HepG2 (cell line): ENCODE measurements at regions not wholly inside any gene's neighbourhood (a gene's known extent, or its start where the extent isn't known, plus 50 kb on each side); places are given as distances from the start of the nearest gene placed in this dataset.

ENCODE experiments used
- ATAC-seq: fragments of 200-7000 bp; cut with Tn5 transposase; 3 replicates; pipeline ENCODE4 v1.9.1; 2020; ENCODE audit warnings: mild to moderate bottlenecking, moderate library complexity
- BruUV-seq: library from RNA; stranded (reverse); fragments of 400-500 nt; replicated peaks from 2 replicates; lab custom pipeline; 2021; lab: Mats Ljungman, UMichigan
- CTCF ChIA-PET: fragments of 300-600 bp; formaldehyde crosslinking; extraction: SDS; loops from one replicate; lab custom pipeline; 2021; ENCODE audit warnings: low total read pairs, inconsistent platforms, low intra/inter-chr PET ratio; lab: Yijun Ruan, JAX
- POLR2A ChIA-PET: fragments of 350-600 bp; sonication (Branson Sonifier 250); formaldehyde crosslinking; loops from one replicate; lab custom pipeline; 2020; ENCODE audit warnings: antibody characterized with exemption, inconsistent platforms; lab: Yijun Ruan, JAX
- DNase-seq: peaks from one replicate; pipeline ENCODE4 v3.0.0-alpha.2; 2015; ENCODE audit warnings: low spot score
- FAIRE-seq: peaks from 3 replicates; lab custom pipeline; 2011; peaks lifted over from hg19 to GRCh38; lab: Jason Lieb, UNC
- H2AFZ ChIP-seq: one replicate; pipeline ENCODE4 v1.6.1; 2011; ENCODE audit warnings: low read length, inconsistent platforms
- H3K27ac ChIP-seq: fragments of 300-600 bp; 3 replicates; pipeline ENCODE4 v1.8.0; 2011; ENCODE audit warnings: mixed run types, mild to moderate bottlenecking, mixed read lengths, low read length, inconsistent platforms; ENCODE audit not compliant: insufficient read depth; ENCODE audit errors: extremely low read length
- H3K27me3 ChIP-seq, 2 experiments: fragments of 200-600 bp in 1 of 2; 2 replicates in 1 of 2; 3 replicates in 1 of 2; pipeline versions ENCODE4 v1.6.0 to v1.8.0; 2011; ENCODE audit warnings: low read length in 2 of 2, mild to moderate bottlenecking in 2 of 2, moderate library complexity in 2 of 2, inconsistent platforms in 1 of 2; ENCODE audit not compliant: insufficient read depth in 2 of 2, control insufficient read depth in 1 of 2
- H3K36me3 ChIP-seq, 2 experiments: fragments of 200-600 bp in 1 of 2; replicated peaks in 1 of 2; 2 replicates in 1 of 2; 3 replicates in 1 of 2; pipeline versions ENCODE4 v1.5.1 to v1.8.0; 2011; ENCODE audit warnings: low read length in 2 of 2, inconsistent platforms in 1 of 2; ENCODE audit not compliant: insufficient read depth in 2 of 2, control insufficient read depth in 1 of 2
- H3K4me1 ChIP-seq: 2 replicates; pipeline ENCODE4 v1.5.1; 2012; ENCODE audit warnings: low read length, inconsistent platforms; ENCODE audit not compliant: insufficient read depth
- H3K4me2 ChIP-seq: 2 replicates; pipeline ENCODE4 v1.6.0; 2011; ENCODE audit warnings: low read depth, low read length, inconsistent platforms
- H3K4me3 ChIP-seq, 3 experiments: fragments of 200-600 bp in 1 of 3; sonication (generic), shearing (Covaris generic) in 1 of 3; replicated peaks in 1 of 3; 2 replicates each; pipeline ENCODE4 v1.5.1; 2011 to 2016; ENCODE audit warnings: low read length in 3 of 3, inconsistent platforms in 2 of 3, low read depth in 2 of 3, mild to moderate bottlenecking in 2 of 3, control low read depth in 1 of 3, mixed read lengths in 1 of 3; ENCODE audit not compliant: insufficient read depth in 1 of 3
- H3K79me2 ChIP-seq: one replicate; pipeline ENCODE4 v1.6.1; 2011; ENCODE audit warnings: low read length, inconsistent platforms; ENCODE audit not compliant: insufficient read depth
- H3K9ac ChIP-seq: 2 replicates; pipeline ENCODE4 v1.6.0; 2011; ENCODE audit warnings: mild to moderate bottlenecking, low read depth, low read length, inconsistent platforms; ENCODE audit not compliant: insufficient read depth
- H3K9me3 ChIP-seq: 2 replicates; pipeline ENCODE4 v1.5.1; 2012; ENCODE audit warnings: mild to moderate bottlenecking, low read length
- H4K20me1 ChIP-seq: 2 replicates; pipeline ENCODE4 v1.6.0; 2011; ENCODE audit warnings: inconsistent platforms, mild to moderate bottlenecking, low read length, moderate library complexity; ENCODE audit not compliant: insufficient read depth
- ARNT ChIP-seq: fragments of 450-650 bp; IDR thresholded peaks from 2 replicates; pipeline ENCODE4 v1.6.1; 2017
- SMARCE1 ChIP-seq: fragments of 450-650 bp; IDR thresholded peaks from 2 replicates; pipeline ENCODE4 v1.6.1; 2017; ENCODE audit warnings: borderline replicate concordance
- ZBTB21 ChIP-seq: sonication (generic); formaldehyde crosslinking; IDR thresholded peaks from 2 replicates; pipeline ENCODE4 v1.4.0; 2020; ENCODE audit warnings: missing genetic modification reagents
- ZNF264 ChIP-seq: sonication (generic); formaldehyde crosslinking; IDR thresholded peaks from 2 replicates; pipeline ENCODE4 v1.4.0; 2020; ENCODE audit warnings: missing genetic modification reagents
- ZNF629 ChIP-seq: sonication (generic); formaldehyde crosslinking; conservative IDR thresholded peaks from 2 replicates; pipeline ENCODE4 v1.5.0; 2020; ENCODE audit warnings: missing genetic modification reagents
- ZNF672 ChIP-seq: sonication (generic); formaldehyde crosslinking; IDR thresholded peaks from 2 replicates; pipeline ENCODE4 v1.8.1; 2022; ENCODE audit warnings: missing genetic modification reagents
- ZSCAN29 ChIP-seq: sonication (generic); formaldehyde crosslinking; conservative IDR thresholded peaks from 2 replicates; pipeline ENCODE4 v1.4.0; 2020; ENCODE audit warnings: mild to moderate bottlenecking, missing genetic modification reagents
- whole genome bisulfite sequencing: methylation state at CpG from one replicate; pipeline ENCODE4 v1.1.6; 2017; ENCODE audit warnings: low lambda C conversion rate; 5-methylcytosine and 5-hydroxymethylcytosine counted together
- in situ Hi-C: cut with HindIII; loops from 2 replicates; pipeline ENCODE4 v1.10.0; 2017; ENCODE audit warnings: low pct_unique_long_range_greater_than_20kb; ENCODE audit not compliant: extremely low pct_ligation_motif_present
- intact Hi-C: fragments of 100-400 bp; cut with micrococcal nuclease; formaldehyde crosslinking; loops from one replicate; pipeline ENCODE4 v1.10.0; 2022; ENCODE audit not compliant: unreplicated experiment
- TF ChIP-seq, protein P1 (sequence below): sonication (generic); formaldehyde crosslinking; conservative IDR thresholded peaks from 2 replicates; pipeline ENCODE4 v1.4.0; 2020; ENCODE audit warnings: mild to moderate bottlenecking, missing genetic modification reagents, moderate library complexity
- TF ChIP-seq, protein P2 (sequence below): sonication (generic); formaldehyde crosslinking; IDR thresholded peaks from 2 replicates; pipeline ENCODE4 v1.9.0; 2022; ENCODE audit warnings: missing genetic modification reagents, mild to moderate bottlenecking, borderline replicate concordance
- TF ChIP-seq, protein P3 (sequence below): sonication (generic); formaldehyde crosslinking; IDR thresholded peaks from 2 replicates; pipeline ENCODE4 v1.4.0; 2020; ENCODE audit warnings: mild to moderate bottlenecking, missing genetic modification reagents

DNA sequence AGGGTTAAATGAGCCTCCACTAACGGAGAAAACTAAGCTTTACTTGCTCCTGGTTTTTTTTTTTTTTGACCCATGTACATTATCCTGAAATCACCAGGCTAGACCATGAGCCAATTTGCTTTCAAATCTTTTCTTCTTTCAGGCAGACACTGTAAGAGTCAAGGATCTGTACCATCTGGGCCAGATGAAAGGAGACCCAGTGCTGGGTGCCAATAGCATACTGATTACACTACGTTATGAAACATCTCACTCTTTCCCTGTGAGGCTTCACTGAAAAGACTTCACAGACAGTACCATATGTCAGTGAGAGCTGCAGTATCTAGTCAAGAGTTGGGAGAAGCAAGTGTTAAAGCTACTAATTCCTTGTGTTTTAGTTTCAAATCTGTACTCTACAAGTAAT lies 161.2 kb upstream of the PTPRD start:
- H3K36me3 ChIP-seq: no peaks in the 10 kb centered on the region
- H3K9ac ChIP-seq: no peak overlapping the region
- H4K20me1 ChIP-seq: no peaks in the 10 kb centered on the region
- POLR2A ChIA-PET: no interaction called here
- no peak overlapping the region for H3K4me3 ChIP-seq
- H3K9me3 ChIP-seq: peaks cover 79% of the 10 kb centered on the region
- no peak for TF ChIP-seq ZSCAN29 (CRISPR knock-in tag)
- TF ChIP-seq ZBTB21: no peak
- TF ChIP-seq, protein P1, sequence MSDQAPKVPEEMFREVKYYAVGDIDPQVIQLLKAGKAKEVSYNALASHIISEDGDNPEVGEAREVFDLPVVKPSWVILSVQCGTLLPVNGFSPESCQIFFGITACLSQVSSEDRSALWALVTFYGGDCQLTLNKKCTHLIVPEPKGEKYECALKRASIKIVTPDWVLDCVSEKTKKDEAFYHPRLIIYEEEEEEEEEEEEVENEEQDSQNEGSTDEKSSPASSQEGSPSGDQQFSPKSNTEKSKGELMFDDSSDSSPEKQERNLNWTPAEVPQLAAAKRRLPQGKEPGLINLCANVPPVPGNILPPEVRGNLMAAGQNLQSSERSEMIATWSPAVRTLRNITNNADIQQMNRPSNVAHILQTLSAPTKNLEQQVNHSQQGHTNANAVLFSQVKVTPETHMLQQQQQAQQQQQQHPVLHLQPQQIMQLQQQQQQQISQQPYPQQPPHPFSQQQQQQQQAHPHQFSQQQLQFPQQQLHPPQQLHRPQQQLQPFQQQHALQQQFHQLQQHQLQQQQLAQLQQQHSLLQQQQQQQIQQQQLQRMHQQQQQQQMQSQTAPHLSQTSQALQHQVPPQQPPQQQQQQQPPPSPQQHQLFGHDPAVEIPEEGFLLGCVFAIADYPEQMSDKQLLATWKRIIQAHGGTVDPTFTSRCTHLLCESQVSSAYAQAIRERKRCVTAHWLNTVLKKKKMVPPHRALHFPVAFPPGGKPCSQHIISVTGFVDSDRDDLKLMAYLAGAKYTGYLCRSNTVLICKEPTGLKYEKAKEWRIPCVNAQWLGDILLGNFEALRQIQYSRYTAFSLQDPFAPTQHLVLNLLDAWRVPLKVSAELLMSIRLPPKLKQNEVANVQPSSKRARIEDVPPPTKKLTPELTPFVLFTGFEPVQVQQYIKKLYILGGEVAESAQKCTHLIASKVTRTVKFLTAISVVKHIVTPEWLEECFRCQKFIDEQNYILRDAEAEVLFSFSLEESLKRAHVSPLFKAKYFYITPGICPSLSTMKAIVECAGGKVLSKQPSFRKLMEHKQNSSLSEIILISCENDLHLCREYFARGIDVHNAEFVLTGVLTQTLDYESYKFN (CRISPR knock-in tag): no peak
- no peak for TF ChIP-seq ZNF672 (CRISPR knock-in tag)
- TF ChIP-seq ZNF629 (CRISPR knock-in tag): no peak
- no peak for TF ChIP-seq SMARCE1
- TF ChIP-seq, protein P2, sequence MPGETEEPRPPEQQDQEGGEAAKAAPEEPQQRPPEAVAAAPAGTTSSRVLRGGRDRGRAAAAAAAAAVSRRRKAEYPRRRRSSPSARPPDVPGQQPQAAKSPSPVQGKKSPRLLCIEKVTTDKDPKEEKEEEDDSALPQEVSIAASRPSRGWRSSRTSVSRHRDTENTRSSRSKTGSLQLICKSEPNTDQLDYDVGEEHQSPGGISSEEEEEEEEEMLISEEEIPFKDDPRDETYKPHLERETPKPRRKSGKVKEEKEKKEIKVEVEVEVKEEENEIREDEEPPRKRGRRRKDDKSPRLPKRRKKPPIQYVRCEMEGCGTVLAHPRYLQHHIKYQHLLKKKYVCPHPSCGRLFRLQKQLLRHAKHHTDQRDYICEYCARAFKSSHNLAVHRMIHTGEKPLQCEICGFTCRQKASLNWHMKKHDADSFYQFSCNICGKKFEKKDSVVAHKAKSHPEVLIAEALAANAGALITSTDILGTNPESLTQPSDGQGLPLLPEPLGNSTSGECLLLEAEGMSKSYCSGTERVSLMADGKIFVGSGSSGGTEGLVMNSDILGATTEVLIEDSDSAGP: no peak
- TF ChIP-seq, protein P3, sequence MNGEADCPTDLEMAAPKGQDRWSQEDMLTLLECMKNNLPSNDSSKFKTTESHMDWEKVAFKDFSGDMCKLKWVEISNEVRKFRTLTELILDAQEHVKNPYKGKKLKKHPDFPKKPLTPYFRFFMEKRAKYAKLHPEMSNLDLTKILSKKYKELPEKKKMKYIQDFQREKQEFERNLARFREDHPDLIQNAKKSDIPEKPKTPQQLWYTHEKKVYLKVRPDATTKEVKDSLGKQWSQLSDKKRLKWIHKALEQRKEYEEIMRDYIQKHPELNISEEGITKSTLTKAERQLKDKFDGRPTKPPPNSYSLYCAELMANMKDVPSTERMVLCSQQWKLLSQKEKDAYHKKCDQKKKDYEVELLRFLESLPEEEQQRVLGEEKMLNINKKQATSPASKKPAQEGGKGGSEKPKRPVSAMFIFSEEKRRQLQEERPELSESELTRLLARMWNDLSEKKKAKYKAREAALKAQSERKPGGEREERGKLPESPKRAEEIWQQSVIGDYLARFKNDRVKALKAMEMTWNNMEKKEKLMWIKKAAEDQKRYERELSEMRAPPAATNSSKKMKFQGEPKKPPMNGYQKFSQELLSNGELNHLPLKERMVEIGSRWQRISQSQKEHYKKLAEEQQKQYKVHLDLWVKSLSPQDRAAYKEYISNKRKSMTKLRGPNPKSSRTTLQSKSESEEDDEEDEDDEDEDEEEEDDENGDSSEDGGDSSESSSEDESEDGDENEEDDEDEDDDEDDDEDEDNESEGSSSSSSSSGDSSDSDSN: no peak
- no peak for TF ChIP-seq ARNT
- TF ChIP-seq ZNF264 (CRISPR knock-in tag): no peak
- no TSS peak for BruUV-seq
- no peak overlapping the region for H2AFZ ChIP-seq
- no peak for ATAC-seq
- CTCF ChIA-PET: no interaction called here
- 4% methylated on average over 2 of the region's 2 CpGs for WGBS
- no peak overlapping the region for H3K4me2 ChIP-seq
- intact Hi-C loops: no loop called here
- H3K27ac ChIP-seq: no peak overlapping the region
- in situ Hi-C loops: no loop called here
- no peak for FAIRE-seq
- DNase-seq: no peak
- no peaks in the 10 kb centered on the region for H3K4me1 ChIP-seq
- no peaks in the 10 kb centered on the region for H3K27me3 ChIP-seq
- H3K79me2 ChIP-seq: no peaks in the 10 kb centered on the region
